ENCODE measurements at regions not wholly inside any gene's neighbourhood (a gene's known extent, or its start where the extent isn't known, plus 50 kb on each side); places are given as distances from the start of the nearest gene placed in this dataset.

DNA sequence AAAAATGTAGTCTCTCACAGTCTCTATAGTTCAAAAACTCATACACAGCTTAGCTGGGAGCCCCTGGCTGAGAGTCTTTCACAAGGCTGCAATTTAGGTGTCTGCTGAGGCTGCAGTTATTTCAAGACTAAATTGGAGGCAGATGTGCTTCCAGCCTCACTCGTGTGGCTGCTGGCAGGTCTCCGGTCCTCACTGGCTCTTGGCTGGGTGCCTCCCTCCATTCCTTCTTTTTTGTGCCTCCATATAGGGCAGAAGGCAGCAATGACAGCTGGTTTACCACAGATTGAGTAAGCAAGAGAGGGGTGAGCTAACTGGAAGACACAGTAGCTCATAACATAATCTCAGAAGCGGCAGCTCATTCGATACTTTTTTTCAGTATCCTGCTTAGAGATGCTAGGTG, 2167.7 kb upstream of the WWC1 start:
- SMC1A ChIA-PET (ENCODE audit: uncharacterized antibody, unreplicated experiment) = no interaction called here
- no peaks in the 10 kb centered on the region for H3K4me1 ChIP-seq (ENCODE audit: control insufficient read depth, insufficient read depth, low read length)
- H2AFZ ChIP-seq (ENCODE audit: control insufficient read depth, low read depth, low read length) = no peak overlapping the region
- no peaks in the 10 kb centered on the region for H3K36me3 ChIP-seq (ENCODE audit: control insufficient read depth in 2 of 2, insufficient read depth in 2 of 2, low read length in 1 of 2)
- RAD21 ChIA-PET (ENCODE audit: unreplicated experiment) = no interaction called here
- DNase-seq (ENCODE audit: low read depth, low spot score) (no peak), ATAC-seq (no peak), FAIRE-seq (no peak)
- H4K20me1 ChIP-seq (ENCODE audit: control insufficient read depth, insufficient read depth) = no peaks in the 10 kb centered on the region
- no peak overlapping the region for H3K27ac ChIP-seq (ENCODE audit: control insufficient read depth, insufficient read depth)
- in situ Hi-C loops (cut with MboI) = no loop called here
- H3K4me2 ChIP-seq (ENCODE audit: control insufficient read depth, insufficient read depth) = no peak overlapping the region
- H3K27me3 ChIP-seq (replicated peaks in 1 of 2; ENCODE audit: control insufficient read depth in 2 of 2, insufficient read depth in 2 of 2, low read length in 1 of 2) = no peaks in the 10 kb centered on the region
- no peak for TF ChIP-seq MEF2B (IDR thresholded peaks at IDR 0.05; ENCODE audit: partially characterized antibody, poor library complexity, severe bottlenecking)
- TF ChIP-seq, protein P1, sequence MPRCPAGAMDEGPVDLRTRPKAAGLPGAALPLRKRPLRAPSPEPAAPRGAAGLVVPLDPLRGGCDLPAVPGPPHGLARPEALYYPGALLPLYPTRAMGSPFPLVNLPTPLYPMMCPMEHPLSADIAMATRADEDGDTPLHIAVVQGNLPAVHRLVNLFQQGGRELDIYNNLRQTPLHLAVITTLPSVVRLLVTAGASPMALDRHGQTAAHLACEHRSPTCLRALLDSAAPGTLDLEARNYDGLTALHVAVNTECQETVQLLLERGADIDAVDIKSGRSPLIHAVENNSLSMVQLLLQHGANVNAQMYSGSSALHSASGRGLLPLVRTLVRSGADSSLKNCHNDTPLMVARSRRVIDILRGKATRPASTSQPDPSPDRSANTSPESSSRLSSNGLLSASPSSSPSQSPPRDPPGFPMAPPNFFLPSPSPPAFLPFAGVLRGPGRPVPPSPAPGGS (IDR thresholded peaks at IDR 0.05; ENCODE audit: borderline replicate concordance, insufficient read depth, low read depth, low read length, poor library complexity, severe bottlenecking) = no peak
- no peak for TF ChIP-seq EGR1 (IDR thresholded peaks at IDR 0.05; ENCODE audit: borderline replicate concordance in 1 of 2, low read depth in 2 of 2, low read length in 2 of 2)
- no peak for TF ChIP-seq SUZ12 (IDR thresholded peaks at IDR 0.05; ENCODE audit: unreplicated experiment)
- no peak for TF ChIP-seq POLR2AphosphoS5 (IDR thresholded peaks at IDR 0.05; ENCODE audit: low read length)
- no peak for TF ChIP-seq SIX5 (IDR thresholded peaks at IDR 0.05; ENCODE audit: low read depth, low read length, severe bottlenecking)
- no peak for TF ChIP-seq TCF3 (IDR thresholded peaks at IDR 0.05; ENCODE audit: borderline replicate concordance, insufficient read depth, low read depth, low read length)
- no peak for TF ChIP-seq POU2F2 (IDR thresholded peaks at IDR 0.05; ENCODE audit: borderline replicate concordance, low read depth, low read length)
- TF ChIP-seq SMAD1 (IDR thresholded peaks at IDR 0.05; ENCODE audit: low read depth, partially characterized antibody) = no peak
- TF ChIP-seq TAF1 (IDR thresholded peaks at IDR 0.05; ENCODE audit: borderline replicate concordance, low read depth, low read length) = no peak
- CTCF ChIA-PET = no interaction called here
- H3K9me3 ChIP-seq (replicated peaks; ENCODE audit: control insufficient read depth, insufficient read depth, low read length) = no peaks in the 10 kb centered on the region
- no peaks in the 10 kb centered on the region for H3K79me2 ChIP-seq (ENCODE audit: control insufficient read depth, insufficient read depth, low read length)
- POLR2A ChIA-PET = no interaction called here
- no TSS peak for BruUV-seq (replicated peaks)
- WGBS (ENCODE audit: insufficient coverage, insufficient replicate concordance, low lambda C conversion rate, missing lambda C conversion rate) = 56% methylated on average over 4 of the region's 4 CpGs
- no peak overlapping the region for H3K4me3 ChIP-seq
- no peak overlapping the region for H3K9ac ChIP-seq (ENCODE audit: control insufficient read depth, insufficient read depth, low read length)
- intact Hi-C loops (cut with micrococcal nuclease; ENCODE audit: unreplicated experiment) = no loop called here

All from GM12878 (cell line).